Stimulated activated CD8-positive, alpha-beta memory T cell treated with anti-CD3 and anti-CD28 coated beads, Interleukin-7, amount 100 ng/mL, for 1 hour (primary cell): ENCODE measurements at regions not wholly inside any gene's neighbourhood (a gene's known extent, or its start where the extent isn't known, plus 50 kb on each side); places are given as distances from the start of the nearest gene placed in this dataset.

ENCODE experiments used
- DNase-seq, 2 donors: peaks; one replicate each; pipeline ENCODE4 v3.0.0-alpha.2; 2020; ENCODE audit warnings: low read depth in 2 of 2

DNA sequence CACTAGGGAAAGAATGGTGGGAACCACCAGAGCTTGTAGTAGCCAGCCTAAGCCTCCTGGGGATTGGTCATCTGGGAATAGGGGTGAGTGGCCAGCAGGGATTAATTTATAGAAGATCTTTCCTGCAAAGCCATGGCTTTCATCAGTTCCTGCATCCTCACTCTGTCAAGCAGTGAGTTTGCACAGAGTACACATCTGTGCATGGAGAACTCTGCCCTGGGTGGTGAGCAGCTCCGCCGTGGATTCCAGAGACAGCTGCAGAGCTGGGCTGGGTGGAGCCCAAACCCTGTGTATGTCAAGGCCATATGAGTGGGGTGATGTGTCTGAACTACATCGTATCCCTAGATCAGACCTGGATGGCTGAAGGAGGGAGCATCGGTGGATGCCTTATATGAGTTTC is 182.2 kb downstream of the GLI2 start:
- no peak for DNase-seq

DNA sequence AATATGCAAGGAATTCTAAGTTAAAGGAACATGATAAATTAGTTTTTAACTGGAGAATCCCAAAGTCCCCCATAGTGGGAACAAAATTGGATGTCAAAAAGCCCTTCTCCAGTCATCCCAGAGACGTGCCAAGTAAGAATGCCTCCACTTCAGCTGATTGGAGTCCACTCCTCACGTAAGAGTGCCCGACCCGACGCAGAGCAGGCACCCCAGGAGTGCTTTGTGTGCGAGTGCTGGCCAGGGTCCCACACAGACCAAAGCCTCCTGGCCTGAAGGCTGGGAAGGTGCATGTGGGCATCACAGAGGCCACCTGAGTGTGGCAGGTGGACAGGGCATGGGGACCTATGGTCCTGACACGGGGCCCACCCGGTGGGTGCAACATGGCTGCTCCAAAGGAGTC is 183.5 kb downstream of the GLI2 start:
- no peak for DNase-seq

DNA sequence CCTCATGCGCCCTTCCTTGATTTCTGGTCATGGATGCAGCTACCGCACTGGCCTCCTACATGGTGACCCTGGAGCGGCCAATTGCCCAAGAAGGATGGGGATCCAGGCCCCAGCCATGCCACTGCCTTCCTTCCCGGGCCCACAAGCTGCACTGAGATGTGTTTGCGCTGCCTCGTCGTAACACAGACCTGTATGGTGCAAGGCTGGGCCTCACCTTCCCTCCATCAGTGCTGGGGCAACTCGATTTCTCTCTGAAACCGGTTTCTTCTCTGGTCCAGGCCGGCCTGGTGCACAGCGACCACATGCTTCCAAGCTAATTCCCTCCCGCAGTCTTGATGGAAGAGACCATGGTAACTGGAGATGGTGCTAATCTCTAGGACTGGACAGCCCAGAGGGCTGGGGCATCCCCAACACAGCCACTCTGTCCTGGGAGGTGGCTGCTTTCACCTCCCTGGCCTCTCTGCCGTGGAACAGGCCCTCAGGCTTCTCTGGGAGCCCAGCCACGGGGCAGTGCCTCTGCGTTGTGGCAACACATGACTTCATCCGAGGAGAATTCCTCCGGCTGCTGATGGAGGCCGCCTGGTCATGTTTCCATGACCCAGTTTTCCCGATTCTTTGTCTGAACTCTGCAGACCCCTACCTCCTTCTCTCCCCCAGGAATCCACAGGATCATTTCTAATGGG is 184.2 kb downstream of the GLI2 start:
- DNase-seq = no peak

DNA sequence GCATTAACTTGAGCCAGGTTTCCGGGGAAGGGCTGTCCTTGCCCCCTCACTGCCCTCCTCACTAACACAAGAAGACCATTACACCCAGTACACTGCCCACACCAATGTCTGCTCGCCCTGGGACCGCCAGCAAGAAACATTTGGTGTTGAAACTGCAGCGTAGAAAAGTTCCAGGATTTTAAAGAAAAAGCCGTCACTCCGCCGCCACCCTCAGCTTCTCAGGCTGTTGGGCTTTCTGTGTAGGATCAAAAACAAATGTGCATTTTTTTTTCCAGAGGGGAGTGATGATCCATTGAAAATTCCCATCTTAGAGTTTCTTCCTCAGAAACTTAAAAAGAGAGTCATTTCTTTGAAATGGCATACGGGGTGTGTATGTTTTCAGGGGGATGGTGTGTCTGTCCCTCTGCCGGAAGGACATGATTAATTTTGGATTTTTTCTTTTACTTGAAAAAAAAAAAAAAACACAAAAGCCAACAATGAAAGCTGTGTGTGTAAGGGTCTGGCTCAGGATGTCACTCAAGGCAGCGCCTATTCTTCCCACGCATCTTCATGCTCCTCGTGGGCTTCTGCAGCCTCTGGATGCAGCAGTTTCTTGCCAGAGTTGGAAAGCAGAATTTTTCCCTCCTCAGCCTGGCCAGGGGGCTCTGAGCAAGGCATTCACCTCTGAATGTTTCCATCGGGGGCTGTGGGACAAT is 184.9 kb downstream of the GLI2 start:
- DNase-seq = no peak

DNA sequence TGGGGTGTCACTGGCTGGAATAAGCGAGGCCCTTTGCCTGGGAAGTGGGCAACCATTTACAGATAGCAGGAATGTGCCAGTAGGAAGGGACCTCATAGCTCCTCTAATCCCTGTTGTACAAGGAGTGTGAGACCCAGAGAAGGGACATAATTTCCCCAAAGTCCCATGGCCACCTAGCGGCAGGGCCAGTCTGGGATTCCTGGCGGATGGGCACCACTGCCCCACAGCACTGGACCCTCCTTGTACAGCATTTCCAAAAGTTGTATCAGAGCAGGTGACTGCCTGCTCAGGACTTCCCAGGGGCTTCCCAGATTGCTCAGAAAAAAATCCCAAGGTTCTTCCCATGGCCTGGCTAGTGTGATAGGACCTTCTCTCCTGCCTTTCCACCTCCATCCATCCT is 185.8 kb downstream of the GLI2 start:
- no peak for DNase-seq

DNA sequence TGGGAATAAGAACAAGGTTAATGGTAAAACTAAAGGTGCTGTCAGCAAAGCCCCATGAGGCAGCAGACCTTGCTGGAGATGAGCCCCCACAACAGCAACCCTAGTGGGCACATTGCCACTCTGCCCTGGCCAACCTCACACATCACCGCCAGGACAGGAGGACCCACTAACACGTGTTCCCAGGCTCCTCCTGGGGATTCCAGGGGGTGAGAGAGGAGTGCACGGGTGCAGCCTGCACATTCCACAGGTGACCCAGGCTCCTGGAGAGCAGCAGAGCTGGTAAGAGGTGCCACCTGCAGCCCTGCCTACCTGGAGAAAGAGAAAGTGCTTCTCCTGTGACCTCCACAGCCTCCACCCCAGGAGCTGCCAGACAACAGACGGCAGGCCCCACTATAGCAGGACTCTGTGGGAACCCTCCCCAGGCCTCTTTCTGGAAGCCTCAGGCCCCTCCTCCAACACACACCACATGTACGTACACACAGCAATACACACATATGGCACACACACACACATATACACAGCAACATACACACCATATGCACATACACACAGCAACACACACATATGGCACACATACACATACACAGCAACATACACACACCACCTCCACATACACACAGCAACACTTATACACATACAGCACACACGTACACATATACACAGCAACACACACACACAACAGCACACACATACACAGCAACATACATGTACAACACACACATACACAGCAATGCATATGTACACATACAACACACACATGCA is 187.1 kb downstream of the GLI2 start:
- no peak for DNase-seq

DNA sequence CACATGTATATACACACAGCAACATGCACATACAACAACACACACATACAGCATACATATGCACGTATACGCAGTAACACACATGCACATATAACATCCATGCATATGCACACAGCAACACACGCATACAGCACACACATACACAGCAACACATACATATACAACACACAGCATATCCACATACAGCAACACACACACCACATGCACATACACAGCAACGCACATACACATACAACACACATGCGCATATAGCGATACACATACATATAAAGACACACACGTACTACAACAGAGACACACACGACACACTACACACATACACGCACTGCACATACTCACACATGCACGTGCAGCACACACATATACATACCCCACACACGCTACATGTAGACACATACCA is 187.8 kb downstream of the GLI2 start:
- DNase-seq = no peak

DNA sequence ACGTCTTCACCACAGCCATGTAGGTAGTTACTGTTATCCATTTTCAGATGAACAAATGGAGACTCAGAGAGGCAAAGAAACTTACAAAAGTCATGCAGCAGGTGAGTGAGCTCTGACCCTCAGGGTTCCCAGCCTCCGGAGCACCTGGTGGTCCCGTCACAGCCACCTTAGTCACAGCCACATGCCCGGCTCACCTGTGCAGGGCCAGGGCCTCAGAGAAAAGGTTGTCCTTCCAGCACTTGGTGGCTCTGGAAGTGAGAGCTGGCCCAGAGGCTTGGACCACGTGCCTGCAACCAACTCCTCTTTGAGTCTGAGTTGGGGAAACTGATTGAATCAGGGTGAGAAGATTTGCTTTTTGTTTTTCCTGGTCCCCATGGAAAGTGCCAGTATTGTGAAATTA is 189.3 kb downstream of the GLI2 start:
- no peak for DNase-seq

DNA sequence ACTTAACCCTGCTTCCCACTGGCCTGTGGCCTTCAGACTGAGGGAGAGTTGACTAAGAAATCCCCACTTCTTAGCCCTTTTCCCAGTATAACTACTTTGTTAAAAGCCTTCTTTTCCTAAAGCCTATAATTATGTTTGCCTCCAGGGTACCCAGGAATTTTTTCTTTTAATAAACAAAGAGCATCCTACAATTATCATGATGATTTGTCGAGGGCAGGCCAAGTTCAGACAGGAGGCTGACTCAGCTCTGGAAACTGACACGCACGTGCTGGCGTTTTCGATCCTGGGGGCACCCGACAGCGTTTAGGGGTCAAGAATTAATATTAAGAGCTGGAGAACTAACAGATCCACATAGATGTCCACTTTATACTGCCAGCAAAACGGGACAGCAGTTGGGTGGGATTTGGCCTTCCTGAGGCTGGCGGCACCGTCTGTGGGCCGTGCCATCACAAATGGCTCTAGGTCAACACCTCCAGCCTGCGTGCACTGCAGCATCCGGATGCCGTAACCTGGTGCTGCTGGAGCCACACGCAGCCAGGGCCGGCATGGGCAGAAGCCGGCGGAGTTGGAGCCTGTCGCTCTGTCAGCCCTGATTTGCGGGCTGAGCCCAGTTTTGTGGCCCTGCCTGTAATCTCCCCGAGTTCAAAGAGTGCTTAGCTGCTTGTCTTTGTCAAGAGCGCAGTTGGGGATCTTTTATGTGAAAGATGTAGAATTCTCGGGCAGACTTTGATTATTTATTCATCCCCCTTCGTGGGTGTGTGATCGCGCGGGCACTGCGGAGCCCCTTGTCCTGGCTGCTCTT is 191.0 kb downstream of the GLI2 start:
- no peak for DNase-seq

DNA sequence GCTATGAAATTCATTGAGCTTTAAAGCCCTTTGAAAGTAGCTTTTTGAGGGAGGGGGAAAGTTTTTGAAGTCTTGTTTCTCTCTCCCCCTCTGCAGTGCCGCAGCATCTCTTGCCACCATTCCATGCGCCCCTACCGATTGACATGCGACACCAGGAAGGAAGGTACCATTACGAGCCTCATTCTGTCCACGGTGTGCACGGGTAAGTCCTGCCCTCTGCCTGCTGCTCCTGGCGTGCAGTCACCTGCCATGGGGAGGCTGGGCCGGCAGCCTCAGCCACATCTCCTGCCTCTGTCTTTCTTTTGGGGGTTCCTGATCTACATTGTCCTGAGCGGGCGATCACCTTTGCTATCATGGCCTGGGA is 191.6 kb downstream of the GLI2 start:
- DNase-seq = no peak

DNA sequence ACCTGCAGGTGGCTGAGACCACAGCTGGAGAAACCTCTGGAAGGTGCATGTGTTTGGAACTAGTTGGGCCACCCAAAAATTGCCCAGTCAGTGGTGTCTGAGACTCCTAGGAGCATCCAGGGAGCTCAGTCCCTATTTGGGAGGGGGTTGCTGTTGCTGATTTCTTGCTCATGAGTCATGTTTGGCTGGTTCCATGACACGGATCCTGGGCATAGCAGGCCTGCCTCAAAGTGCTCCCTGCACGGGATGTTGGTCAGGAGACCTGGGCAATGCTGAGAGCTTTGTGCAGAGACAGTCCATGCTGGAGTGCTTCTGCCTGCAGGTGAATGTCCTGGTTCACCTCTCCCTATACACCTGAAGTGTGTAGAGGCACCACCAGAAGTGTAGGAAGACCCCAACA is 194.2 kb downstream of the GLI2 start:
- no peak for DNase-seq

DNA sequence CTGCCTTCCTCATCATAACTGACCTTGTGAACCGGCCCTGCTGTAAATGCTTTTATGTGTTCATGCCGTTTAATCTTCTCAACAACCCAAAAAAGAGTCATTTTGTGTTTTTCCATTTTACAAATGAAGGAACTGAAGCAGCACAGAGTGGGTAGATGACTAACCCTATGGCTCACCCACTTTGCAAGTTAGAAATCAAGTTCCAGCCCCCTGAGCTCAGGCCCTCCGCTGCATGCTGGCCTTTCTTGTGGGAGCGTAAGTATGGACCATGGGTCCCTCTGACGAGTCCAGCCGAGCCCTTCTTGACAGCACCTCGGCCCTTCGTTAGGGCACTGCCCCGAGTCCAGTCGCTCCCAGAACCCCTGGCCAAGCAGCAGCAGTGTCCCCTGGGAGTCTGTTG is 194.6 kb downstream of the GLI2 start:
- DNase-seq = no peak

DNA sequence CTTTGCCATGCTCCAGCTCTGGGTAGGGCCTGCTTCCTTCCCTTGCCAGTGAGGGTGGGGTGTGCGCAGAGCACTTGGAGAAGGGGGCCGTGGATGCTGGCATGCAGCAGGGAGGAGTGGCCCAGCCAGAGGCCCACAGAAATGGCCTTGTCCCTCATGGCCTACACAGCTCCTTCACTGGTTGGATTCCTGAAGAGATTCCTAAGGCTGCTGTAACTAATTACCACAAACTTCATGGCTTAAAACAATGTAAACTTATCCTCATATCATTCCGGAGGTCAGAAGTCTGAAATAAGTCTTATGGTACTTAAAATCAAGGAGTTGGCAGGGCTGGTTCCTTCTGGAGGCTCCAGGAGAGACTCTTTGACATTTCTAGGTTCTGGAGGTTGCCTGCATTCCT is 195.2 kb downstream of the GLI2 start:
- DNase-seq = no peak

DNA sequence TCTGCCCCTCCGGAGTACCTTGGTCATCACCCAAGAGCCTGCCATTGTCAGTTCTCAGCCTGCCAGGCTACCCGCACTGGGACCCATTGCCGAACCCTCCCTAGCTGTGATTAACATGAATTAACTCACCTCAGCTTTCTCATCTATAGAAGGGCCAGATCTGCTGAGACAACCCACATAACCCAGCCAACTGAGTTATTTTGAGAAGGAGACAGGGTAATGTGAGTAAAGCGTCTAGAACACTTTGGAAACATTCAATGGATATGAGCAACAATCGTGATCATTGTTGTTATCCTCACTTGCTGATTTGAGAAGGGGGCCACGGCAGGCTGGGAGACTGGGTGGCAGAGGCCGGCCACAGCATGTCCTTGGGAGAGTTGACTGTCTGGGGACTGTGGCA is 196.8 kb downstream of the GLI2 start:
- DNase-seq = no peak

DNA sequence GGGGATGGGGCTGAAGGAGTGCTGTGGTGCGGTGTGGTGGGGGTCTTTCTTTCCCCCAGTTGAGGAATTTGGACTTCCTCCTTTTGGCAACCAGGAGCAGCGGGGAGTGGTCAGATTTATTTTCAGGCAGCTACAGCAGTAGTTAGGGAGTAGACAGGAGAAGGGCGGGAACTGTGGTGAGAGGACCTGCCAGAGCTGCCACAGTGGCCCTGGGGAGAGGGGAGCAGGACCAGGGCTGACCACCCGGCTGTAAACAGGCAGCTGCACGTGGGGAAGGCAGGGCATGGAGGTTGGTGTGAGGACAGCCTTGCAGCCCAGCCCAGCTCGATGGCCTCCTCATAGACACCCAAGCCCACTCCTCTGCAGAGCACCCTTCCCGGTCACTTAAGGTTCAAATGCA is 197.2 kb downstream of the GLI2 start:
- no peak for DNase-seq

DNA sequence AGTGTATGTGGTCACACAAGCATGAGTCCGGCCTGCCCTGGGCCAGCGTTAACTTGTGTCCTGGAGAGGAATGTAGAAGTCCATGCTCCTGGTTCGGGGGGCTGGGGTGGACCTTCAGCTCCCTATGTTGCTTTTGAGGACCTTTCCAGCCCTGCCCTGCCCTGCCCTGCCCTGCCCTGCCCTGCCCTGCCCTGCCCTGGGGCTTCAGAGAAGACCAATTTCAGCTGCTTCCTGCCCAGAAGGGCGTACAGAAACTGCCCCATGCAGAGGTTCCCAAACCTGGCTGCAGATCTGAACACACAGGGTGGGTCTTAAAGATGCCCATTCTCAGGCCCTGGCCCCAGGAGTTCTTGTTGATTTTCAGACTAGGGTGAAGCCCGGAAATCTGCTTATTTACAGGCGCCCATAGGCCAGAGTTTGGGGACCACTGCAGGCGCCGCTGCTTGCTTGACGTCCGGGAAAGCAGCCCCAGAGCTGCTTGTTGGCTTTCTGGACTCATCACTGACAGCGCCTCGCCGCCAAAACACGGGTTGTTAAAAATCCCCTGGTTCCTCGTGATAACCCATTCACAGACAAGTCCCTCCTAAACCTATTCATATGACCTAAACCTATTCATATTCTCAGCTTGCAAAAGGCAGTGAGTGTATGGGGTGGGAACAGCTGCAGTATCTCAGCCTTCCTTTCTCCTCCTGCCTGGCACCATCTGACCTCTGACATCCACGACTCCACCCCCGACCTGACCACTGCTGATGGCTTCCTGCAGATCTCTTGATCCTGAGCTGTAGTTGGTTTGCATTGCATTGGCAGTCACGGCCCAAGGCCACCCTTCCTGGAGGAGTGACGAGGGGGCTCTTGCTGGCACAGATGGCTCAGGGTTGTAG is 198.3 kb downstream of the GLI2 start:
- no peak for DNase-seq

DNA sequence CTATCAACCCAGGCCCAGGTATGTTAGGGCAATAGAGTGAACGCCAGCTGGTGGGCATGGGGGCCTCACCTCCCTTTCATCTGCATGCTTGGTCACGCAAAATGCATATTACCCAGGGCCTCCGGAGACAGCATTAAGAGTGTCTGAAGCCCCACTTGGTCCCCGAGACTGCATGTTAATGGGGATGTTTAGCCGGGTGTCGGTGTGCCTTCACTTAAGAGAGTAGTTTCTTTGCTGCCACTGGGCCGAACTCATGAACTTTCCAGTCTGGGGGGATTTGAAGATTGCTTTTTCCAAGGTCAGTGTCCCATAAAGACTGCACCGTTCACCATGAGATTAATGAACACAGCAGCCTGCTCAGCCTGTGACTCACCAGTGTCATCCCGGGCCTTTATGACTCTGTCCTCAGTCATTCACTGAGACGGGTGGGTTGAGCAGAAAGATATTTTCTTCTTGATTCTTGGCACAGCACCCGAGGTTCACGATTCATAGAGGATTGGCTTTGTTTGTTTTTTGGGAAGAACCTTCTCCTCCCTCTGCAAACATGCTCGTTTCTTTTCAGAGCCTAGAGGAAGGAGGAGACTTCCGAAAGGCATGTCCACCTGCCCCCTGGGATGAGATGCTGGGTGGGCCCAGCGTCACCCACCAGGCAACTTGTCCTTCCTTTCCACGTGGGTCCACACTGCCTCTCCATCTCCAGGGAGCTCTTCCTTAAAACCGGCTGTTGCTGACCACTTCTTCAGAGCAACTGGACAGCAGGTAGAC is 199.1 kb downstream of the GLI2 start:
- DNase-seq = no peak

DNA sequence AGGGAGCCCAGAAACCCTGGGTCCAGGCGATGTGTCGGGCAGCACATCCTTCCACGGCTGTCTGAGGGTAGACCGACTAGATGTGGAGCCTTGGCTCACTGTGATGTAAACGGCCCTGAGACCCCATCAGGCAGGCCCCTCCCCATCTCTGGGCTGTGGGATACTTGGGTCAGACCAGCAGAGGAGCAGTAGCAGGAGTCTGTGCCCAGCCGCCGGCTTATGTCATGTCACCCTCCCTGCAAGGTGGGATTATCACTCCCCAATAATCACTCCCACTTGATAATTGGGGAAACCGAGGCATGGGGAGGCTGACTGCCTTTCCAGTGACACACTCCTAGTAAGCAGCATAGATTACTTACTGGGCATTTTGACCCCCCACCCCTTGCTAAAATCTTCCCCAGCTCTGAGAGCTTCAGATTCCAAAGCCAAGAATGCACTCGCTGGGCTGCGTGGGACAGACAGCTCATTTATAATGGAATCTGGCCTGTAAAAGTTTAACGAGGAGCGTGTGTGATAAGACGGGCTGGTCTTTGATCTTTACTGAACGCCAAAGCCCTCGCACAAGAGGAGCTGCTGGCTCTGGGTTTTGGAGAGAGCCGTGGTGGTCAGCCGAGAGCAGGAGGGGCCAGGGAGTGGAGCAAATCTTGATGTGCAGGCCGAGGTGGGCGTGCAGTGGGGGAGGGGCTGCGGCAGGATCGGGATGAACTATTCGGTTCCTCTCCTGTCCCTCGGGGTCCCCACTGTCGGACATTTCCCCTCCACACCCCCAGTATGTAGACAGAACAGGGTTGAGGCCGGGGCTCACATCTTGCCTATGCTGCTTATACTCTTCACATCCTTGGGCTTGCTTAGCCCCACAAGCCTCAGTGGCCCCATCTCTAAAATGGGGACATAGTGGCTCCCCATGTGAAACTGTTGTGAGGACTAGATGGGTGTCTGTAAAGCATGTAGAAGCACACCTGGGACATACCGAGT is 200.0 kb downstream of the GLI2 start:
- DNase-seq = no peak
